SU-DHL-6 (cell line): ENCODE measurements at regions not wholly inside any gene's neighbourhood (a gene's known extent, or its start where the extent isn't known, plus 50 kb on each side); places are given as distances from the start of the nearest gene placed in this dataset.

Source experiments
- H2AFZ ChIP-seq: fragments of 200-600 bp; sonication (generic); 2 replicates; pipeline ENCODE4 v1.6.1; 2014; ENCODE audit warnings: low read depth, mild to moderate bottlenecking, moderate library complexity, mixed read lengths, antibody characterized with exemption, low read length; ENCODE audit not compliant: severe bottlenecking
- H3F3A ChIP-seq: fragments of 200-600 bp; shearing (Covaris generic); 2 replicates; pipeline ENCODE4 v1.6.0; 2016; ENCODE audit warnings: antibody characterized with exemption, mild to moderate bottlenecking; ENCODE audit not compliant: insufficient read depth
- H3K27ac ChIP-seq: fragments of 200-600 bp; sonication (generic); 2 replicates; pipeline ENCODE4 v1.5.1; 2016; ENCODE audit warnings: low read depth, mild to moderate bottlenecking, low read length, moderate library complexity, mixed read lengths
- H3K27me3 ChIP-seq: fragments of 200-600 bp; sonication (generic), shearing (Covaris generic); 2 replicates; pipeline ENCODE4 v1.6.0; 2014; ENCODE audit warnings: mild to moderate bottlenecking, low read length
- H3K36me3 ChIP-seq: fragments of 200-600 bp; sonication (generic); 2 replicates; pipeline ENCODE4 v1.6.1; 2014; ENCODE audit warnings: mild to moderate bottlenecking, low read length, mixed read lengths
- H3K4me2 ChIP-seq: fragments of 300-600, 200-600 bp; shearing (Covaris generic), sonication (generic); 2 replicates; pipeline ENCODE4 v1.6.0; 2014; ENCODE audit warnings: low read length, low read depth, mild to moderate bottlenecking; ENCODE audit not compliant: poor library complexity, severe bottlenecking
- H3K4me3 ChIP-seq: fragments of 200-600 bp; sonication (generic); 2 replicates; pipeline ENCODE4 v1.5.1; 2014; ENCODE audit warnings: antibody characterized with exemption, low read length, mild to moderate bottlenecking, mixed read lengths; ENCODE audit not compliant: insufficient read depth, poor library complexity, severe bottlenecking
- H3K79me2 ChIP-seq: fragments of 200-600 bp; sonication (generic); 2 replicates; pipeline ENCODE4 v1.6.1; 2014; ENCODE audit warnings: mild to moderate bottlenecking, low read length, moderate library complexity; ENCODE audit not compliant: insufficient read depth
- H3K9ac ChIP-seq: fragments of 200-600 bp; sonication (generic); 2 replicates; pipeline ENCODE4 v1.7.0; 2014; ENCODE audit warnings: mild to moderate bottlenecking, low read length
- H3K9me2 ChIP-seq: fragments of 200-600 bp; sonication (generic); replicated peaks from 2 replicates; pipeline ENCODE4 v1.6.1; 2014; ENCODE audit warnings: low read length; ENCODE audit not compliant: insufficient read depth
- H3K9me3 ChIP-seq: fragments of 200-600 bp; sonication (generic); 2 replicates; pipeline ENCODE4 v1.6.1; 2014; ENCODE audit warnings: low read length, mixed read lengths; ENCODE audit not compliant: insufficient read depth
- H4K20me1 ChIP-seq: fragments of 200-600 bp; sonication (generic); 2 replicates; pipeline ENCODE4 v1.6.1; 2014; ENCODE audit warnings: low read depth, mild to moderate bottlenecking, antibody characterized with exemption, low read length, moderate library complexity, mixed read lengths
- CTCF ChIP-seq: fragments of 200-600 bp; sonication (generic); IDR thresholded peaks from one replicate; pipeline ENCODE4 v1.5.1; 2017; ENCODE audit warnings: antibody characterized with exemption, mild to moderate bottlenecking, low read length, moderate library complexity; ENCODE audit not compliant: insufficient read depth, poor library complexity, severe bottlenecking
- EZH2phosphoT487 ChIP-seq: fragments of 200-600 bp; sonication (generic), shearing (Covaris generic); conservative IDR thresholded peaks from 2 replicates; pipeline ENCODE4 v1.6.1; 2018; ENCODE audit warnings: mild to moderate bottlenecking, antibody characterized with exemption, low read length, moderate library complexity, mixed read lengths

- Histone ChIP-seq H3K27me3 (no peaks in the 10 kb centered on the region), H3K4me2 (no peak overlapping the region), H4K20me1 (no peaks in the 10 kb centered on the region), H3K79me2 (no peaks in the 10 kb centered on the region), H3K4me3 (no peak overlapping the region), H3K9ac (no peak overlapping the region), H3K27ac (no peak overlapping the region), H3F3A (no peaks in the 10 kb centered on the region), H3K36me3 (no peaks in the 10 kb centered on the region), H3K9me2 (no peaks in the 10 kb centered on the region), H2AFZ (no peak overlapping the region), H3K9me3 (no peaks in the 10 kb centered on the region)
- TF ChIP-seq EZH2phosphoT487 (no peak), CTCF (no peak)
Observed at GRCh38 chr4:188221090-188221489, 81.8 kb downstream of the TRIML1 start.

- TF ChIP-seq CTCF (no peak), EZH2phosphoT487 (no peak)
- Histone ChIP-seq H3K4me2 (no peak overlapping the region), H3K79me2 (no peaks in the 10 kb centered on the region), H3K27ac (no peak overlapping the region), H3K4me3 (no peak overlapping the region), H3F3A (no peaks in the 10 kb centered on the region), H4K20me1 (no peaks in the 10 kb centered on the region), H2AFZ (no peak overlapping the region), H3K9ac (no peak overlapping the region), H3K36me3 (0 out of 2 replicates have a peak, but pooled peaks cover 3% of the 10 kb centered on the region), H3K9me3 (no peaks in the 10 kb centered on the region), H3K9me2 (no peaks in the 10 kb centered on the region), H3K27me3 (no peaks in the 10 kb centered on the region)
Observed at GRCh38 chr4:188228279-188228678, 89.0 kb downstream of the TRIML1 start.

- TF ChIP-seq CTCF (no peak), EZH2phosphoT487 (no peak)
- Histone ChIP-seq H3F3A (no peaks in the 10 kb centered on the region), H3K36me3 (0 out of 2 replicates have a peak, but pooled peaks cover 3% of the 10 kb centered on the region), H3K27ac (no peak overlapping the region), H3K79me2 (no peaks in the 10 kb centered on the region), H3K4me3 (no peak overlapping the region), H3K27me3 (no peaks in the 10 kb centered on the region), H3K4me2 (no peak overlapping the region), H3K9me3 (no peaks in the 10 kb centered on the region), H2AFZ (no peak overlapping the region), H4K20me1 (no peaks in the 10 kb centered on the region), H3K9ac (no peak overlapping the region), H3K9me2 (no peaks in the 10 kb centered on the region)
Observed at GRCh38 chr4:188232428-188232827, 93.2 kb downstream of the TRIML1 start.
